ENCODE measurements at regions not wholly inside any gene's neighbourhood (a gene's known extent, or its start where the extent isn't known, plus 50 kb on each side); places are given as distances from the start of the nearest gene placed in this dataset.

DNA sequence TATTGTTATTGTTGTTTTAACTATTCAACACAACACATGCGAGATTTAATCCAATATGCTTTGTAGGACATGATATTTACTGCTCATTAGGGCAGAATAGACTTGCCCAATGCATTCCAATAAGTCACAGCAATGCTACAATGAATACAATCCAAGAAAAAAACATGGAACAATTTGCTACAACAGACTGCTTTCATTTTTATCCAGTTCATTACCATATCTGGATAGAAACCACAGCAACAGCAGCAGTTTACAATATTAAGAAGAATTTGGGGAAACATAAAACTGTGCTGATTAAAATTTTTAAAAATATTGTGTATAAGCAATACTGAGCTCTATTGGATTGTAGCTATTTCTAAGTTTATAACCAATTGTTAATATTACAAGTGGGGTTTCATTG, 833.0 kb downstream of the DIAPH3 start:
- no peak overlapping the region for H3K27ac ChIP-seq (ENCODE audit: insufficient read length, low read depth, low read length)
- no peaks in the 10 kb centered on the region; a peak in 1 of 7 replicates for H3K36me3 Mint-ChIP-seq (ENCODE audit: insufficient read depth in 1 of 3, low read depth in 3 of 3)
- no peak overlapping the region for H3K23ac ChIP-seq (ENCODE audit: insufficient read length, low read depth, low read length)
- H2BK120ac ChIP-seq (ENCODE audit: low read depth, low read length, poor library complexity, severe bottlenecking) = no peak overlapping the region
- H3K27me3 ChIP-seq (ENCODE audit: insufficient read depth, low read length) = no peaks in the 10 kb centered on the region
- no peak overlapping the region for H2AK5ac ChIP-seq (ENCODE audit: insufficient read length, low read length)
- H3K4ac ChIP-seq (ENCODE audit: low read depth, low read length) = no peak overlapping the region
- no peak overlapping the region for H3K56ac ChIP-seq (ENCODE audit: insufficient read length, low read depth, low read length)
- no peak overlapping the region for H3K9ac ChIP-seq (ENCODE audit: extremely low read depth, insufficient read length, low read length)
- H3K79me1 ChIP-seq (ENCODE audit: insufficient read depth, low read depth, low read length, poor library complexity, severe bottlenecking) = no peaks in the 10 kb centered on the region
- H3K9me3 Mint-ChIP-seq = no peaks in the 10 kb centered on the region
- H4K20me1 ChIP-seq (ENCODE audit: control insufficient read depth, insufficient read depth, insufficient read length) = no peaks in the 10 kb centered on the region
- no peak overlapping the region for H2BK20ac ChIP-seq (ENCODE audit: low read depth, low read length, poor library complexity, severe bottlenecking)
- H2BK5ac ChIP-seq (ENCODE audit: insufficient read length, low read length) = no peak overlapping the region
- H3K4me1 ChIP-seq (ENCODE audit: insufficient read depth, low read length) = no peaks in the 10 kb centered on the region
- no CpG with 5 or more reads among the region's 1 CpG for WGBS (ENCODE audit: extremely low coverage, insufficient read length, low lambda C conversion rate)
- no peak overlapping the region for H3K18ac ChIP-seq (ENCODE audit: insufficient read length, low read depth, low read length)
- no peak for DNase-seq
- H2BK12ac ChIP-seq (ENCODE audit: insufficient read length, low read depth, low read length) = no peak overlapping the region
- H3K79me2 ChIP-seq (ENCODE audit: insufficient read depth, low read length) = no peaks in the 10 kb centered on the region
- no peaks in the 10 kb centered on the region for H3K23me2 ChIP-seq (ENCODE audit: insufficient read length, low read depth, low read length, poor library complexity, severe bottlenecking)
- H3K9me3 ChIP-seq (ENCODE audit: control insufficient read depth, low read depth, low read length) = no peaks in the 10 kb centered on the region
- H2BK15ac ChIP-seq (ENCODE audit: low read depth, low read length) = no peak overlapping the region
- H4K91ac ChIP-seq (ENCODE audit: insufficient read length, low read depth, low read length) = no peak overlapping the region
- no peak overlapping the region for H3K4me2 ChIP-seq (ENCODE audit: insufficient read depth, insufficient read length, low read length)
- H3K27me3 Mint-ChIP-seq (ENCODE audit: low read depth) = no peaks in the 10 kb centered on the region
- no peak overlapping the region for H4K5ac ChIP-seq (ENCODE audit: insufficient read length, low read depth, low read length)
- no peaks in the 10 kb centered on the region for H3K4me1 Mint-ChIP-seq
- no peak overlapping the region for H3K14ac ChIP-seq (ENCODE audit: insufficient read depth, low read length)
- no peak overlapping the region for H2AFZ ChIP-seq (ENCODE audit: low read length)
- TF ChIP-seq, protein P1, sequence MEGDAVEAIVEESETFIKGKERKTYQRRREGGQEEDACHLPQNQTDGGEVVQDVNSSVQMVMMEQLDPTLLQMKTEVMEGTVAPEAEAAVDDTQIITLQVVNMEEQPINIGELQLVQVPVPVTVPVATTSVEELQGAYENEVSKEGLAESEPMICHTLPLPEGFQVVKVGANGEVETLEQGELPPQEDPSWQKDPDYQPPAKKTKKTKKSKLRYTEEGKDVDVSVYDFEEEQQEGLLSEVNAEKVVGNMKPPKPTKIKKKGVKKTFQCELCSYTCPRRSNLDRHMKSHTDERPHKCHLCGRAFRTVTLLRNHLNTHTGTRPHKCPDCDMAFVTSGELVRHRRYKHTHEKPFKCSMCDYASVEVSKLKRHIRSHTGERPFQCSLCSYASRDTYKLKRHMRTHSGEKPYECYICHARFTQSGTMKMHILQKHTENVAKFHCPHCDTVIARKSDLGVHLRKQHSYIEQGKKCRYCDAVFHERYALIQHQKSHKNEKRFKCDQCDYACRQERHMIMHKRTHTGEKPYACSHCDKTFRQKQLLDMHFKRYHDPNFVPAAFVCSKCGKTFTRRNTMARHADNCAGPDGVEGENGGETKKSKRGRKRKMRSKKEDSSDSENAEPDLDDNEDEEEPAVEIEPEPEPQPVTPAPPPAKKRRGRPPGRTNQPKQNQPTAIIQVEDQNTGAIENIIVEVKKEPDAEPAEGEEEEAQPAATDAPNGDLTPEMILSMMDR (conservative IDR thresholded peaks at IDR 0.05) = no peak
- H3T11ph ChIP-seq (ENCODE audit: low read length) = no peak overlapping the region
- H3K27ac Mint-ChIP-seq = no peak overlapping the region
- no peak overlapping the region for H4K8ac ChIP-seq (replicated peaks; ENCODE audit: insufficient read length, low read depth, low read length)
- no peak overlapping the region for H3K4me3 Mint-ChIP-seq
